ENCODE measurements at regions not wholly inside any gene's neighbourhood (a gene's known extent, or its start where the extent isn't known, plus 50 kb on each side); places are given as distances from the start of the nearest gene placed in this dataset.

GRCh38 chr9:105065098-105066088 lies 137.4 kb upstream of the ABCA1 start:
- no peak for TF ChIP-seq CTCF (IDR thresholded peaks at IDR 0.05; ENCODE audit: low read length, missing control alignments)
- no peak for DNase-seq (ENCODE audit: low read depth)
- H3K4me3 ChIP-seq (replicated peaks; ENCODE audit: low read depth, low read length): no peak overlapping the region

- no peak overlapping the region for H3K4me3 ChIP-seq (replicated peaks; ENCODE audit: low read depth, low read length)
- TF ChIP-seq CTCF (IDR thresholded peaks at IDR 0.05; ENCODE audit: low read length, missing control alignments): no peak
- no peak for DNase-seq (ENCODE audit: low read depth)
Observed at GRCh38 chr9:105066275-105066865, 138.4 kb upstream of the ABCA1 start.

- DNase-seq (ENCODE audit: low read depth): peak; percentile 44
- no peak for TF ChIP-seq CTCF (IDR thresholded peaks at IDR 0.05; ENCODE audit: low read length, missing control alignments)
- H3K4me3 ChIP-seq (replicated peaks; ENCODE audit: low read depth, low read length): no peak overlapping the region
Observed at GRCh38 chr9:105067895-105068580, 140.1 kb upstream of the ABCA1 start.

- no peak for TF ChIP-seq CTCF (IDR thresholded peaks at IDR 0.05; ENCODE audit: low read length, missing control alignments)
- DNase-seq (ENCODE audit: low read depth): no peak
- H3K4me3 ChIP-seq (replicated peaks; ENCODE audit: low read depth, low read length): no peak overlapping the region
Observed at GRCh38 chr9:105069285-105069684, 141.3 kb upstream of the ABCA1 start.

GRCh38 chr9:105069696-105070095 lies 141.7 kb upstream of the ABCA1 start:
- no peak for DNase-seq (ENCODE audit: low read depth)
- TF ChIP-seq CTCF (IDR thresholded peaks at IDR 0.05; ENCODE audit: low read length, missing control alignments): no peak
- H3K4me3 ChIP-seq (replicated peaks; ENCODE audit: low read depth, low read length): no peak overlapping the region

GRCh38 chr9:105070176-105070575 lies 142.2 kb upstream of the ABCA1 start:
- DNase-seq (ENCODE audit: low read depth): peak; percentile 31
- H3K4me3 ChIP-seq (replicated peaks; ENCODE audit: low read depth, low read length): no peak overlapping the region
- no peak for TF ChIP-seq CTCF (IDR thresholded peaks at IDR 0.05; ENCODE audit: low read length, missing control alignments)
